ENCODE measurements at regions not wholly inside any gene's neighbourhood (a gene's known extent, or its start where the extent isn't known, plus 50 kb on each side); places are given as distances from the start of the nearest gene placed in this dataset.

DNA sequence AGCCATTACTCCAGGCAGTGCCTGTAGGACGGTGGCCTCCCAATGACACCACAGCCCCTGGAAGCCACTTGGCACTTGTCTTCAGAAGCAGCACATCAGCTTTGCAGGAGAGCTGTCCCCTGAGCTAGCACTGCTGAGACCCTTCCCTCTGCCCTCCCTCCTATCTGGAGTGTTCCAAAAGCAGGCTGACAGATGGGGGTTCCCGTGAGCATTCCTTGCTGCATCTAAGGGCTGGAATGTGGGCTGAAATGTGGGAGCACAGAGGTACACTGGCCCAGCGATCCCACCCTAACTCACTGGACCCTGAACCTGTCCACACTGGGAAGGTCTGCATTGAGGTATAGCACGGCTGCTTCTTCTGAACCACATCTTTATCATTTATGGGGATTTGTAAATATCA lies 230.1 kb downstream of the ANAPC1 start:
- no peak for DNase-seq
- Histone ChIP-seq H4K91ac (ENCODE audit: insufficient read depth, low read depth, low read length) (no peak overlapping the region), H2AK5ac (ENCODE audit: low read depth, low read length) (no peak overlapping the region), H3K18ac (ENCODE audit: low read depth, low read length) (no peak overlapping the region), H3K27ac (ENCODE audit: insufficient read depth, low read length) (no peak overlapping the region), H4K20me1 (ENCODE audit: insufficient read depth, low read length) (no peaks in the 10 kb centered on the region), H3K4me1 (ENCODE audit: control insufficient read depth, insufficient read depth, low read length) (peaks cover under 1% of the 10 kb centered on the region; the same call in 1 of the 2 replicates), H3K4me2 (ENCODE audit: low read depth, low read length) (no peak overlapping the region), H2BK20ac (ENCODE audit: low read depth, low read length) (no peak overlapping the region), H3K4me3 (ENCODE audit: insufficient read depth, low read depth, low read length) (no peak overlapping the region), H2BK15ac (ENCODE audit: low read depth, low read length) (no peak overlapping the region; the same call in 2 of the 3 replicates), H3K4ac (ENCODE audit: low read depth, low read length) (no peak overlapping the region), H2BK120ac (ENCODE audit: low read depth, low read length) (no peak overlapping the region), H3K9me3 (ENCODE audit: control insufficient read depth, insufficient read depth, low read length) (no peaks in the 10 kb centered on the region), H4K8ac (ENCODE audit: low read depth in 2 of 2, low read length in 2 of 2) (no peak overlapping the region), H3K56ac (ENCODE audit: extremely low read depth, insufficient read depth, low read length) (no peak overlapping the region), H3K9me1 (ENCODE audit: insufficient read depth, low read length) (peaks cover 5% of the 10 kb centered on the region), H2AK9ac (replicated peaks; ENCODE audit: low read depth, low read length, poor library complexity) (no peak overlapping the region), H2AFZ (replicated peaks; ENCODE audit: low read length, poor library complexity) (peak overlapping the region; percentile 24), H3K23ac (ENCODE audit: low read depth, low read length) (no peak overlapping the region), H2BK5ac (ENCODE audit: low read depth, low read length, poor library complexity, severe bottlenecking) (no peak overlapping the region), H3K9ac (ENCODE audit: low read depth, low read length) (no peak overlapping the region), H3K36me3 (ENCODE audit: control insufficient read depth, insufficient read depth, low read length) (no peaks in the 10 kb centered on the region), H3K27me3 (ENCODE audit: control insufficient read depth, insufficient read depth, low read length) (peaks cover 15% of the 10 kb centered on the region), H3K14ac (replicated peaks; ENCODE audit: low read depth, low read length) (no peak overlapping the region), H4K5ac (ENCODE audit: low read depth, low read length) (no peak overlapping the region), H3K79me1 (ENCODE audit: low read depth in 1 of 2, low read length in 2 of 2) (0 out of 4 replicates have a peak, but pooled peaks cover 0 to 1% of the 10 kb centered on the region in 2 experiments)
- dilution Hi-C loops (cut with HindIII; ENCODE audit: low sequenced_read_pairs, unreplicated experiment), result no loop called here
- POLR2A ChIA-PET (ENCODE audit: unreplicated experiment), result no interaction called here
- TF ChIP-seq MXI1 (IDR thresholded peaks at IDR 0.05; ENCODE audit: borderline replicate concordance, low read depth, low read length) (no peak), SMC3 (IDR thresholded peaks at IDR 0.05; ENCODE audit: low read depth, low read length) (no peak), CEBPB (IDR thresholded peaks at IDR 0.05; ENCODE audit: low read depth, low read length) (no peak), RFX5 (IDR thresholded peaks at IDR 0.05; ENCODE audit: low read depth, low read length) (no peak), FOS (IDR thresholded peaks at IDR 0.05; ENCODE audit: low read depth, low read length) (no peak), MAFK (IDR thresholded peaks at IDR 0.05; ENCODE audit: low read depth, low read length) (no peak), RCOR1 (IDR thresholded peaks at IDR 0.05; ENCODE audit: insufficient replicate concordance, low read length) (no peak), ELK1 (IDR thresholded peaks at IDR 0.05; ENCODE audit: borderline replicate concordance, low read depth, low read length) (no peak)
- in situ Hi-C loops (cut with MboI; ENCODE audit: low sequenced_read_pairs), result loop anchor here (25.0 kb wide), 1 partner anchor 167 kb away; no protein-coding TSS in a partner anchor
- no TSS peak for BruUV-seq (replicated peaks)
- CTCF ChIA-PET, result no interaction called here
- no peak for ATAC-seq (ENCODE audit: low read depth)
- WGBS, 2 experiments (ENCODE audit: extremely low coverage in 2 of 2, insufficient read length in 1 of 2), result no CpG with 5 or more reads among the region's 4 CpGs
- intact Hi-C loops (cut with micrococcal nuclease), result no loop called here
